ENCODE measurements at regions not wholly inside any gene's neighbourhood (a gene's known extent, or its start where the extent isn't known, plus 50 kb on each side); places are given as distances from the start of the nearest gene placed in this dataset.

DNA sequence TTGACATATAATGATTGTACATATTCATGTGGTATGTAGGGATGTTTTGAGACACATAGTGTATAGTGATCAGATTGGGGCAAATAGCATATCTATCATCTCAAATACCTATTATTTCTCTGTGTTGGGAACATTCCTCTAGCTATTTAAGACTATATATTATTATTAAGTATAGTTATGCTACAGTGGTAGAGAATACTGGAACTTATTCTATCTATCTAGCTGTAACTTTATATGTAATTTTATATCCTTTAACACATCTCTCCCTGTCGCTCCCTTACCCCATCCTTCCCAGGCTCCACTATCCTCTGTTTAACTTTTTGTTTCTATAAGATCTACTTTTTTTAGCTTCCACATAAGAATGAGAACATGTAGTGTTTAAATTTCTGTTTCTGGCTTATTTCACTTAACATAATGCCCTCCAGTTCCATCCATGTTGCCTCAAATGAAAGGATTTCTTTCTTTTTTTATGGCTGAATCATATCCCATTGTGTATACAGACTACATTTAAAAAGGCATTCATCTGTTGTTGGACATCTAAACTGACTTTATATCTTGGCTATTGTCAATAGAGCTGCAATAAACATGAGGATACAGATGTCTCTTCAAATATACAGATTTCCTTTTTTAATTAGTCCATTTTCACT lies 102.1 kb upstream of the GZMB start:
- TF ChIP-seq EP300 (IDR thresholded peaks at IDR 0.05) (no peak), POLR2A (IDR thresholded peaks at IDR 0.05) (no peak), POLR2AphosphoS5 (IDR thresholded peaks at IDR 0.05) (no peak)
- TF ChIP-seq, protein P1, sequence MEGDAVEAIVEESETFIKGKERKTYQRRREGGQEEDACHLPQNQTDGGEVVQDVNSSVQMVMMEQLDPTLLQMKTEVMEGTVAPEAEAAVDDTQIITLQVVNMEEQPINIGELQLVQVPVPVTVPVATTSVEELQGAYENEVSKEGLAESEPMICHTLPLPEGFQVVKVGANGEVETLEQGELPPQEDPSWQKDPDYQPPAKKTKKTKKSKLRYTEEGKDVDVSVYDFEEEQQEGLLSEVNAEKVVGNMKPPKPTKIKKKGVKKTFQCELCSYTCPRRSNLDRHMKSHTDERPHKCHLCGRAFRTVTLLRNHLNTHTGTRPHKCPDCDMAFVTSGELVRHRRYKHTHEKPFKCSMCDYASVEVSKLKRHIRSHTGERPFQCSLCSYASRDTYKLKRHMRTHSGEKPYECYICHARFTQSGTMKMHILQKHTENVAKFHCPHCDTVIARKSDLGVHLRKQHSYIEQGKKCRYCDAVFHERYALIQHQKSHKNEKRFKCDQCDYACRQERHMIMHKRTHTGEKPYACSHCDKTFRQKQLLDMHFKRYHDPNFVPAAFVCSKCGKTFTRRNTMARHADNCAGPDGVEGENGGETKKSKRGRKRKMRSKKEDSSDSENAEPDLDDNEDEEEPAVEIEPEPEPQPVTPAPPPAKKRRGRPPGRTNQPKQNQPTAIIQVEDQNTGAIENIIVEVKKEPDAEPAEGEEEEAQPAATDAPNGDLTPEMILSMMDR (IDR thresholded peaks at IDR 0.05), result no peak
